Activated CD4-positive, alpha-beta T cell treated with anti-CD3 and anti-CD28 coated beads, Interleukin-2, amount 50 U/mL, for 4 hours (primary cell): ENCODE measurements at regions not wholly inside any gene's neighbourhood (a gene's known extent, or its start where the extent isn't known, plus 50 kb on each side); places are given as distances from the start of the nearest gene placed in this dataset.

Source experiments
- DNase-seq, 2 experiments: peaks; one replicate each; pipeline ENCODE4 v3.0.0-alpha.2; 2020

- no peak for DNase-seq
These were observed 86.9 kb upstream of the SIMC1 start for GRCh38 chr5:176151281-176151680.

GRCh38 chr5:176152191-176152929, 85.9 kb upstream of the SIMC1 start:
- DNase-seq = no peak

- no peak for DNase-seq
These were observed 85.3 kb upstream of the SIMC1 start for GRCh38 chr5:176152930-176153311.

GRCh38 chr5:176153741-176154140, 84.5 kb upstream of the SIMC1 start:
- DNase-seq = no peak

GRCh38 chr5:176154821-176155220, 83.4 kb upstream of the SIMC1 start:
- no peak for DNase-seq

- no peak for DNase-seq
These were observed 82.3 kb upstream of the SIMC1 start for GRCh38 chr5:176155922-176156359.

GRCh38 chr5:176157656-176158055, 80.6 kb upstream of the SIMC1 start:
- no peak for DNase-seq

GRCh38 chr5:176161431-176161830, 76.8 kb upstream of the SIMC1 start:
- no peak for DNase-seq

- DNase-seq = no peak
These were observed 76.0 kb upstream of the SIMC1 start for GRCh38 chr5:176162198-176162597.

GRCh38 chr5:176162888-176163287, 75.3 kb upstream of the SIMC1 start:
- DNase-seq = no peak

GRCh38 chr5:176166427-176166826, 71.8 kb upstream of the SIMC1 start:
- no peak for DNase-seq

GRCh38 chr5:176167800-176168199, 70.4 kb upstream of the SIMC1 start:
- DNase-seq = no peak

- no peak for DNase-seq
These were observed 68.7 kb upstream of the SIMC1 start for GRCh38 chr5:176169393-176170063.

GRCh38 chr5:176170084-176170483, 68.1 kb upstream of the SIMC1 start:
- DNase-seq = no peak

- no peak for DNase-seq
These were observed 67.0 kb upstream of the SIMC1 start for GRCh38 chr5:176171171-176171760.

GRCh38 chr5:176172246-176172645, 66.0 kb upstream of the SIMC1 start:
- DNase-seq = no peak

GRCh38 chr5:176173647-176174046, 64.6 kb upstream of the SIMC1 start:
- DNase-seq = no peak

- no peak for DNase-seq
These were observed 63.7 kb upstream of the SIMC1 start for GRCh38 chr5:176174345-176175025.

- no peak for DNase-seq
These were observed 62.9 kb upstream of the SIMC1 start for GRCh38 chr5:176175101-176175852.

- DNase-seq = no peak
These were observed 62.0 kb upstream of the SIMC1 start for GRCh38 chr5:176176231-176176630.

- no peak for DNase-seq
These were observed 59.4 kb upstream of the SIMC1 start for GRCh38 chr5:176178789-176179188.

- no peak for DNase-seq
These were observed 57.9 kb upstream of the SIMC1 start for GRCh38 chr5:176180339-176180738.

- no peak for DNase-seq
These were observed 57.4 kb upstream of the SIMC1 start for GRCh38 chr5:176180781-176181180.
